GM13976 (cell line): ENCODE measurements at regions not wholly inside any gene's neighbourhood (a gene's known extent, or its start where the extent isn't known, plus 50 kb on each side); places are given as distances from the start of the nearest gene placed in this dataset.

ENCODE experiments used
- DNase-seq: peaks from one replicate; pipeline ENCODE4 v3.0.0; 2012; ENCODE audit warnings: low spot score
- in situ Hi-C: fragments of 300-500 bp; cut with MboI; formaldehyde crosslinking; loops from one replicate; pipeline ENCODE4 v1.12.0; 2022; ENCODE audit warnings: low sequenced_read_pairs, mixed read lengths, inconsistent platforms; ENCODE audit not compliant: unreplicated experiment
- TF ChIP-seq, protein P1 (sequence below): IDR thresholded peaks from 2 replicates; pipeline ENCODE4 v1.5.1; 2012; ENCODE audit warnings: borderline replicate concordance, mild to moderate bottlenecking; ENCODE audit not compliant: insufficient read depth; ENCODE audit errors: extremely low read depth, missing control alignments, control extremely low read depth

DNA sequence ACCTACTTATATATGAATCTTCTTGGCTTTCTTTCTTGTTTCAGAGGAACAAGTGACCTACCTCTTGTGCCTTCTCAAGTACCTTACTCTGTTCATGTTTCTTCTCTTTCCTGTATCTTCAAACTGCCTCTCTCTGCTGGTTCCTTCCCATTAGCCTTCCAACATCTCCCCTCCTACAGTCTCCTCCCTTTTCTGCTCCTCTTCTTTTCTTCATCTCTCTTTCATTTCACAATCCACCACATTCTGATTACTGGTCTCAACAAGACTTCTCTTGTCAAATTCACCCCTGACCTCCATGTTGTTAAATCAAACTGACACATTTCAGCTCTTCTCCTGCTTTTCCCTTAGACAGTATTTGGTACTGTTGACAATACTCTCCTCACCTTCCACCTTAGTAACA, 95.6 kb downstream of the BRMS1L start:
- DNase-seq, result no peak
- TF ChIP-seq, protein P1, sequence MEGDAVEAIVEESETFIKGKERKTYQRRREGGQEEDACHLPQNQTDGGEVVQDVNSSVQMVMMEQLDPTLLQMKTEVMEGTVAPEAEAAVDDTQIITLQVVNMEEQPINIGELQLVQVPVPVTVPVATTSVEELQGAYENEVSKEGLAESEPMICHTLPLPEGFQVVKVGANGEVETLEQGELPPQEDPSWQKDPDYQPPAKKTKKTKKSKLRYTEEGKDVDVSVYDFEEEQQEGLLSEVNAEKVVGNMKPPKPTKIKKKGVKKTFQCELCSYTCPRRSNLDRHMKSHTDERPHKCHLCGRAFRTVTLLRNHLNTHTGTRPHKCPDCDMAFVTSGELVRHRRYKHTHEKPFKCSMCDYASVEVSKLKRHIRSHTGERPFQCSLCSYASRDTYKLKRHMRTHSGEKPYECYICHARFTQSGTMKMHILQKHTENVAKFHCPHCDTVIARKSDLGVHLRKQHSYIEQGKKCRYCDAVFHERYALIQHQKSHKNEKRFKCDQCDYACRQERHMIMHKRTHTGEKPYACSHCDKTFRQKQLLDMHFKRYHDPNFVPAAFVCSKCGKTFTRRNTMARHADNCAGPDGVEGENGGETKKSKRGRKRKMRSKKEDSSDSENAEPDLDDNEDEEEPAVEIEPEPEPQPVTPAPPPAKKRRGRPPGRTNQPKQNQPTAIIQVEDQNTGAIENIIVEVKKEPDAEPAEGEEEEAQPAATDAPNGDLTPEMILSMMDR, result no peak
- in situ Hi-C loops, result no loop called here
